BE2C (cell line): ENCODE measurements at regions not wholly inside any gene's neighbourhood (a gene's known extent, or its start where the extent isn't known, plus 50 kb on each side); places are given as distances from the start of the nearest gene placed in this dataset.

Experiments
- DNase-seq: peaks from one replicate; pipeline ENCODE4 v3.0.0-alpha.2; 2020
- H3K27me3 ChIP-seq: fragments of 250-450 bp; sonication (Bioruptor Pico); 2 replicates; pipeline ENCODE4 v1.5.1; 2020; ENCODE audit warnings: mild to moderate bottlenecking
- H3K36me3 ChIP-seq: fragments of 250-450 bp; sonication (Bioruptor Pico); 2 replicates; pipeline ENCODE4 v1.5.1; 2020; ENCODE audit warnings: mild to moderate bottlenecking
- H3K4me1 ChIP-seq: fragments of 250-450 bp; sonication (Bioruptor Pico); 2 replicates; pipeline ENCODE4 v1.5.1; 2020
- H3K4me3 ChIP-seq: 2 replicates; pipeline ENCODE4 v1.5.1; 2011; ENCODE audit warnings: low read depth, low read length
- H3K9me3 ChIP-seq: fragments of 250-450 bp; sonication (Bioruptor Pico); 2 replicates; pipeline ENCODE4 v1.5.1; 2020
- TF ChIP-seq, protein P1 (sequence below): IDR thresholded peaks from 2 replicates; pipeline ENCODE4 v1.5.1; 2012; ENCODE audit warnings: mild to moderate bottlenecking, low read depth, low read length

DNA sequence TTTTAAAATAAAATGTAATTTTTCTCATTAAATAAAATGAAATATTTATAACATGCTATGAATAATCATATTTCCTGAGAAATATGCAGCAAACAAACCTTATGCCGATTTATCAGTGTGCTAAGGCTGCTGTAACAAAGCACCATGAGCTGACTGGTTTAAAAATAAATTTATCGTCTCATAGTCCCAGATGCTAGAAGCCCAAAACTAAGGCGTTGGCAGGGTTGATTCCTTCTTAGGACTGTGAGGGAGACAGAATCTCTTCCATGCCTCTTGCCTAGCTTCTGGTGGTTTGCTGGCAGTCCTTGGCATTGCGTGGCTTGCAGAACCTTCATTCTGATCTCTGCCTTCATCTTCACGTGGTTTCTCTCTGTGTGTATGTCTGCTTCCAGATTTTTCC lies 740.3 kb downstream of the OTOL1 start:
- no peaks in the 10 kb centered on the region for H3K36me3 ChIP-seq
- no peak overlapping the region for H3K4me3 ChIP-seq
- TF ChIP-seq, protein P1, sequence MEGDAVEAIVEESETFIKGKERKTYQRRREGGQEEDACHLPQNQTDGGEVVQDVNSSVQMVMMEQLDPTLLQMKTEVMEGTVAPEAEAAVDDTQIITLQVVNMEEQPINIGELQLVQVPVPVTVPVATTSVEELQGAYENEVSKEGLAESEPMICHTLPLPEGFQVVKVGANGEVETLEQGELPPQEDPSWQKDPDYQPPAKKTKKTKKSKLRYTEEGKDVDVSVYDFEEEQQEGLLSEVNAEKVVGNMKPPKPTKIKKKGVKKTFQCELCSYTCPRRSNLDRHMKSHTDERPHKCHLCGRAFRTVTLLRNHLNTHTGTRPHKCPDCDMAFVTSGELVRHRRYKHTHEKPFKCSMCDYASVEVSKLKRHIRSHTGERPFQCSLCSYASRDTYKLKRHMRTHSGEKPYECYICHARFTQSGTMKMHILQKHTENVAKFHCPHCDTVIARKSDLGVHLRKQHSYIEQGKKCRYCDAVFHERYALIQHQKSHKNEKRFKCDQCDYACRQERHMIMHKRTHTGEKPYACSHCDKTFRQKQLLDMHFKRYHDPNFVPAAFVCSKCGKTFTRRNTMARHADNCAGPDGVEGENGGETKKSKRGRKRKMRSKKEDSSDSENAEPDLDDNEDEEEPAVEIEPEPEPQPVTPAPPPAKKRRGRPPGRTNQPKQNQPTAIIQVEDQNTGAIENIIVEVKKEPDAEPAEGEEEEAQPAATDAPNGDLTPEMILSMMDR = 0 out of 2 replicates have a peak, but pooled peaks have one; percentile 2
- H3K27me3 ChIP-seq = no peaks in the 10 kb centered on the region
- no peak for DNase-seq
- H3K4me1 ChIP-seq = peaks cover 13% of the 10 kb centered on the region
- H3K9me3 ChIP-seq = no peaks in the 10 kb centered on the region; the same call in 1 of the 2 replicates

DNA sequence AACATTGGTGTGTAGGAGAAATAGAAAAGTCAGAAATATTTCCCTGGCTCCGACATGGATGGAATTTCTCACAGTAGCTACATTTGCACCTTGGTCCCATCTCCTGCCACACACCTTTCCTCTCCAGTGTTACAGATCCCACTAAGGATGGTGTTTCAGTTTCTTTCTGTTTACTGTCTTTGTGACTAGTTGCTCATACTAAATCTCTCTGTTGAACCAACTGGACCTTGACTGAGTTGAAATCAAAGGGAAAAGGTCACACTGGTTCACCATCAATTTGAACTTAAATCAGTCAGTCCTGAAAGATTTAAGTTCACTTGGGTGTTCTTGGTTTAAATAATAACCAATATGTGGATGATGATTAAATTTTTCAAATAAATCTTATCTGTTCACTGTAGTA lies 754.2 kb downstream of the OTOL1 start:
- DNase-seq = no peak
- TF ChIP-seq, protein P1 = no peak
- H3K9me3 ChIP-seq = no peaks in the 10 kb centered on the region
- H3K36me3 ChIP-seq = no peaks in the 10 kb centered on the region
- no peaks in the 10 kb centered on the region; the same call in 1 of the 2 replicates for H3K4me1 ChIP-seq
- no peak overlapping the region for H3K4me3 ChIP-seq
- H3K27me3 ChIP-seq = no peaks in the 10 kb centered on the region

DNA sequence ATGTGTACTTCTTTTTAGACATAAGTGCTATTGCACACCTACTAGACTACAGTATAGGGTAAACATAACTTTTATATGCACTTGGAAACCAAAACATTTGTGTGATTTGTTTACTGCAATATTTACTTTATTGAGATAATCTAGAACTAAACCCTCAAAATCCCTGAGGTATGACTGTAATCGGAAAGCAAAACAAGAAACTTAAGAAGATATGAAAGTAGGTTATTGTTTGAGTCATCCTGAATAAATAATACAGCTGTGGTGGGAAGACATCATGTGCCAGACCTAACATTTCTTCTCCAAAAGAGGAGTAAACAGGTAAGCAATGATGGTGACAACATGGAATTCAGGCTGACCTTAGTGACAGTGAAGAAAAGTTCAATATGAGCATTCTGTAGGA lies 765.5 kb downstream of the OTOL1 start:
- Histone ChIP-seq H3K4me1 (no peaks in the 10 kb centered on the region), H3K27me3 (no peaks in the 10 kb centered on the region), H3K9me3 (no peaks in the 10 kb centered on the region), H3K36me3 (no peaks in the 10 kb centered on the region), H3K4me3 (no peak overlapping the region)
- TF ChIP-seq, protein P1 = no peak
- no peak for DNase-seq

DNA sequence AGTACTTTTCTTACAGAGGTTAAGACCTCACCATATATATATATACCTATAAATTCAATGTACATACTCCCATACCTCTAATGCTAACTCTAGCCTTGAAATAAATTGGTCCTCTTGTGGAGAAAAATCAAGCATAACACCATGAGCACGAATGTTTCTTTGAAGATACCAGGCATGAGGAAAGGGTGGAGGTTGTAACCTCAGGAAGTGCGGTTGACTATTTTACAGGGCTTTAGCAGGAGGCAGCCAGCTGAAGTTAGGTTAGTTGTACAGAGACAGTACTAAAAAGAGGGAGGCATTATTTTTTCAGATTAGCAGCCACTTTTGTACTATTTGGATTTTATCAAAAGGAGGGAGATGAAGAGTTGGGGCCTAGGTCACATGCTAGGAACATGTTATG lies 767.0 kb downstream of the OTOL1 start:
- Histone ChIP-seq H3K4me1 (no peaks in the 10 kb centered on the region), H3K36me3 (no peaks in the 10 kb centered on the region), H3K4me3 (no peak overlapping the region), H3K27me3 (no peaks in the 10 kb centered on the region), H3K9me3 (no peaks in the 10 kb centered on the region)
- no peak for DNase-seq
- TF ChIP-seq, protein P1 = no peak

DNA sequence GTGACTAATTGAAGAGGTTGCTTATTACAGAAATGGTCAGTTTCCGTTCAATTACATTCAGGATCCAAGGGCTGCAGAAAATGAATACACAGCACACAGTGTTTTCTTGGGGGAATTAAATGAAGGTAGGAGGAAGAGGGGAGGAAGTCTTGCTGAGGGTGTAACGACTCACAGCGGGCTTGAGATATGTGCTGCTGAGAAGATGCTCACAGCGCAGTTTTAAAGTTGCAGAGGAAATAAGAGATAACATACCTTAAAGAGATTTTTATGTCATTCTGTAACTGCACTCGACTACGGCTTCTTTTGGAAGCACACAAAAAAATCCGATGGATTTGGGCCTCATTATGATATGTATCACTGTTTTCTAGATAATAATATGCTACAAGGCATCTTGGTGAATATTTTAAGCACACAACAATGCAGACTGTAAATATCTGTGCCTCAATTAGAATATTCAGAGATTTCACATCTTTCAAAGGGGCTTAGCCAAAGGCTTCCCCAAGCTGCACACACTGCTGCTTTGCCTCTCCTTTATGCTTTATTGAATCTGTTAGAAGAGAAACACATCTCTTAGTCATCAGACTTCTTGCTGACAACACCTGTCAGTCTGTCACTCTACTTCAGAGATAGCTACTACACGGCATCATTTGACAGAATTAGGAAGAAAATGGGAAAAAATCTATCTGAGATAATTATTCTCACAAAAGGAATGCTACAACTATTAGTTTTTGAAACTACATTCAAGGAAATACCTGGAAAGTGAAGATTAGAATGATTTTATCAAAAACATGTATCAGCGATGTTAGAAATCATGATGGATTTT lies 773.2 kb downstream of the OTOL1 start:
- H3K9me3 ChIP-seq = no peaks in the 10 kb centered on the region
- H3K4me3 ChIP-seq = no peak overlapping the region
- H3K4me1 ChIP-seq = no peaks in the 10 kb centered on the region
- H3K27me3 ChIP-seq = no peaks in the 10 kb centered on the region
- H3K36me3 ChIP-seq = no peaks in the 10 kb centered on the region
- no peak for DNase-seq
- TF ChIP-seq, protein P1 = no peak

DNA sequence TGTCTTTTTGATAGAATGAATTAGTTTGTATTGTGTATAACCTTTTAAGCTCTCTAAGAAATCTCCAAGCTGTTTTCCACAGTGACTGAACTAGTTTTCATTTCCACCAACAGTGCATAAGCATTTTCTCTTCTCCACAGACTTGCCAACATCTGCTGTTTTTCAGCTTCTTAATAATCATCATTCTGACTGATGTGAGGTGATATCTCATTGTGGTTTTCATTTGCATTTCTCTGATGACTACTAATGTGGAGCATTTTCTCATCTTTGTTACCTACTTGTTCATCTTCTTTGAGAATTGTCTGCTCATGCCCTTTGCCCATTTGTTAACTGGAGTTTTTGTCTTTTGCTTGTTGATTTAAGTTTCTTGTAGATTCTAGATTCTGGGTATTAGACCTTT lies 777.5 kb downstream of the OTOL1 start:
- no peaks in the 10 kb centered on the region for H3K36me3 ChIP-seq
- H3K4me3 ChIP-seq = no peak overlapping the region
- no peak for DNase-seq
- H3K27me3 ChIP-seq = no peaks in the 10 kb centered on the region
- TF ChIP-seq, protein P1 = no peak
- H3K9me3 ChIP-seq = no peaks in the 10 kb centered on the region
- no peaks in the 10 kb centered on the region; the same call in 1 of the 2 replicates for H3K4me1 ChIP-seq
